ENCODE measurements at regions not wholly inside any gene's neighbourhood (a gene's known extent, or its start where the extent isn't known, plus 50 kb on each side); places are given as distances from the start of the nearest gene placed in this dataset.

GRCh38 chr4:93983140-93983539 is 154.6 kb downstream of the ATOH1 start:
- ATAC-seq, result no peak

DNA sequence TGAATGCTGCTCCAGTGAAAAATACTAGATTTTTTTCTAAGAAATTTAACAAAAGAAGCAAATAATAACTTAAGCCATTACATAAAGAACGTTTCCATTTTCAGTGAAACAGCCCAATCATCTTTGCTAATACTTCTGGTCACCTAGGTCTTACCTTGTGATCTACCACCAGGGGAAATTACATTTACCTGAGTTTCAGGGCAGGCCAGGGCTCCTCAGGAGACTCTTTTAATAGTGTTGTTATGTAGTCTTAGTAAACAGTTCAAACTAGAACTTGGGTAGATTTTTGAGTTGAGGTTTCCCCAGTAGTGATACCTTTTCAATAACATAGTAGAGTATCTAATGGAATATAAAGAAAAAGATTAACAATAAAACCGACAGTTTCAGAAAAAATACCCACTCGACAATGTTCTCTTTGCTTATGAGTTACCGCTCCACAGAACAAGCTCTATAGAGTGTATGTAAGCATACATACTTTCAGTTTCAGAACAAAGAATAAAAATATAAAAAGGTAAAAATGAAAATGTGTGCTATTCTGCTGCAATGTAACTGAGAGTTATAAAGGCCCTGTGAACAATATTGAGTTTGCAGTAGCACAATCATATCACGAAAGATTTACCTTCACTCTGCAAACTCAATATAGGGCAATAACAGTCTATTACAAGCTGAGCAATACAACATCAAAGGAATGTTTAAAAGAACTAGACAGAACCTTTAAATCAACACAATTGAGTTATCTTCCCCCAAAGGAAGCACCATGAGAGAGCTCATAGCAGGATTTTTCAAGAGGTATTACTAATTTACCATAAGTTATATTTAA is 165.8 kb downstream of the ATOH1 start:
- ATAC-seq, result no peak
- TF ChIP-seq, protein P1, sequence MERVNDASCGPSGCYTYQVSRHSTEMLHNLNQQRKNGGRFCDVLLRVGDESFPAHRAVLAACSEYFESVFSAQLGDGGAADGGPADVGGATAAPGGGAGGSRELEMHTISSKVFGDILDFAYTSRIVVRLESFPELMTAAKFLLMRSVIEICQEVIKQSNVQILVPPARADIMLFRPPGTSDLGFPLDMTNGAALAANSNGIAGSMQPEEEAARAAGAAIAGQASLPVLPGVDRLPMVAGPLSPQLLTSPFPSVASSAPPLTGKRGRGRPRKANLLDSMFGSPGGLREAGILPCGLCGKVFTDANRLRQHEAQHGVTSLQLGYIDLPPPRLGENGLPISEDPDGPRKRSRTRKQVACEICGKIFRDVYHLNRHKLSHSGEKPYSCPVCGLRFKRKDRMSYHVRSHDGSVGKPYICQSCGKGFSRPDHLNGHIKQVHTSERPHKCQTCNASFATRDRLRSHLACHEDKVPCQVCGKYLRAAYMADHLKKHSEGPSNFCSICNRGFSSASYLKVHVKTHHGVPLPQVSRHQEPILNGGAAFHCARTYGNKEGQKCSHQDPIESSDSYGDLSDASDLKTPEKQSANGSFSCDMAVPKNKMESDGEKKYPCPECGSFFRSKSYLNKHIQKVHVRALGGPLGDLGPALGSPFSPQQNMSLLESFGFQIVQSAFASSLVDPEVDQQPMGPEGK (CRISPR knock-in tag; IDR thresholded peaks at IDR 0.05; ENCODE audit: borderline replicate concordance), result no peak

More at GRCh38 chr4:93983140-93983539, 154.6 kb downstream of the ATOH1 start:
- TF ChIP-seq POU6F1 (CRISPR knock-in tag; IDR thresholded peaks at IDR 0.05; ENCODE audit: borderline replicate concordance, low read depth) (no peak), ISL1 (CRISPR knock-in tag; IDR thresholded peaks at IDR 0.05) (no peak), ZNF70 (CRISPR knock-in tag; IDR thresholded peaks at IDR 0.05) (no peak), TCF4 (CRISPR knock-in tag; IDR thresholded peaks at IDR 0.05; ENCODE audit: borderline replicate concordance) (no peak), ZNF565 (CRISPR knock-in tag; conservative IDR thresholded peaks at IDR 0.05; ENCODE audit: low read depth) (no peak), GLIS3 (CRISPR knock-in tag; IDR thresholded peaks at IDR 0.05) (no peak), CSRNP3 (CRISPR knock-in tag; IDR thresholded peaks at IDR 0.05) (no peak), ESRRG (CRISPR knock-in tag; IDR thresholded peaks at IDR 0.05) (no peak), ZFP30 (CRISPR knock-in tag; IDR thresholded peaks at IDR 0.05) (no peak), SNAI2 (CRISPR knock-in tag; IDR thresholded peaks at IDR 0.05) (no peak), BACH2 (CRISPR knock-in tag; IDR thresholded peaks at IDR 0.05; ENCODE audit: borderline replicate concordance) (no peak), ZC3H10 (CRISPR knock-in tag; IDR thresholded peaks at IDR 0.05) (no peak), ZFP3 (CRISPR knock-in tag; IDR thresholded peaks at IDR 0.05) (no peak), CSDC2 (CRISPR knock-in tag; IDR thresholded peaks at IDR 0.05) (no peak), RARB (CRISPR knock-in tag; IDR thresholded peaks at IDR 0.05) (no peak)
- TF ChIP-seq, protein P1 (CRISPR knock-in tag; IDR thresholded peaks at IDR 0.05; ENCODE audit: borderline replicate concordance), result no peak
- TF ChIP-seq, protein P2, sequence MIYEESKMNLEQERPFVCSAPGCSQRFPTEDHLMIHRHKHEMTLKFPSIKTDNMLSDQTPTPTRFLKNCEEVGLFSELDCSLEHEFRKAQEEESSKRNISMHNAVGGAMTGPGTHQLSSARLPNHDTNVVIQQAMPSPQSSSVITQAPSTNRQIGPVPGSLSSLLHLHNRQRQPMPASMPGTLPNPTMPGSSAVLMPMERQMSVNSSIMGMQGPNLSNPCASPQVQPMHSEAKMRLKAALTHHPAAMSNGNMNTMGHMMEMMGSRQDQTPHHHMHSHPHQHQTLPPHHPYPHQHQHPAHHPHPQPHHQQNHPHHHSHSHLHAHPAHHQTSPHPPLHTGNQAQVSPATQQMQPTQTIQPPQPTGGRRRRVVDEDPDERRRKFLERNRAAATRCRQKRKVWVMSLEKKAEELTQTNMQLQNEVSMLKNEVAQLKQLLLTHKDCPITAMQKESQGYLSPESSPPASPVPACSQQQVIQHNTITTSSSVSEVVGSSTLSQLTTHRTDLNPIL (CRISPR knock-in tag; IDR thresholded peaks at IDR 0.05; ENCODE audit: low read depth), result no peak

- ATAC-seq, result no peak
- no peak for TF ChIP-seq PPARA (CRISPR knock-in tag; IDR thresholded peaks at IDR 0.05; ENCODE audit: borderline replicate concordance)
- no peak for TF ChIP-seq GLIS3 (CRISPR knock-in tag; IDR thresholded peaks at IDR 0.05)
- no peak for TF ChIP-seq ISL1 (CRISPR knock-in tag; IDR thresholded peaks at IDR 0.05)
- TF ChIP-seq, protein P1 (CRISPR knock-in tag; IDR thresholded peaks at IDR 0.05; ENCODE audit: borderline replicate concordance), result no peak
- TF ChIP-seq ARNTL (CRISPR knock-in tag; IDR thresholded peaks at IDR 0.05; ENCODE audit: borderline replicate concordance, low read depth), result no peak
- no peak for TF ChIP-seq OSR1 (CRISPR knock-in tag; IDR thresholded peaks at IDR 0.05)
- no peak for TF ChIP-seq CSDC2 (CRISPR knock-in tag; IDR thresholded peaks at IDR 0.05)
- TF ChIP-seq ESRRG (CRISPR knock-in tag; IDR thresholded peaks at IDR 0.05), result no peak
- TF ChIP-seq, protein P2 (CRISPR knock-in tag; IDR thresholded peaks at IDR 0.05; ENCODE audit: low read depth), result no peak
- no peak for TF ChIP-seq ZFP30 (CRISPR knock-in tag; IDR thresholded peaks at IDR 0.05)
- TF ChIP-seq ZNF70 (CRISPR knock-in tag; IDR thresholded peaks at IDR 0.05), result no peak
- no peak for TF ChIP-seq ZC3H10 (CRISPR knock-in tag; IDR thresholded peaks at IDR 0.05)
- no peak for TF ChIP-seq CSRNP3 (CRISPR knock-in tag; IDR thresholded peaks at IDR 0.05)
- TF ChIP-seq ZNF565 (CRISPR knock-in tag; conservative IDR thresholded peaks at IDR 0.05; ENCODE audit: low read depth), result no peak
- no peak for TF ChIP-seq POU6F1 (CRISPR knock-in tag; IDR thresholded peaks at IDR 0.05; ENCODE audit: borderline replicate concordance, low read depth)
Observed at GRCh38 chr4:93996895-93997294, 168.3 kb downstream of the ATOH1 start.
